ENCODE measurements at regions not wholly inside any gene's neighbourhood (a gene's known extent, or its start where the extent isn't known, plus 50 kb on each side); places are given as distances from the start of the nearest gene placed in this dataset.

GRCh38 chr7:19619122-19619521 lies 89.7 kb downstream of the POLR1F start:
- dilution Hi-C loops (cut with HindIII; ENCODE audit: low sequenced_read_pairs, unreplicated experiment) (no loop called here), in situ Hi-C loops (cut with MboI; ENCODE audit: low sequenced_read_pairs) (no loop called here), intact Hi-C loops (cut with micrococcal nuclease) (no loop called here)
- ATAC-seq (ENCODE audit: low read depth) (no peak), DNase-seq (no peak)
- Histone ChIP-seq H3K4me3 (ENCODE audit: insufficient read depth, low read depth, low read length) (no peak overlapping the region), H3K9ac (ENCODE audit: low read depth, low read length) (no peak overlapping the region), H3K4ac (ENCODE audit: low read depth, low read length) (no peak overlapping the region), H4K20me1 (ENCODE audit: insufficient read depth, low read length) (no peaks in the 10 kb centered on the region), H3K4me2 (ENCODE audit: low read depth, low read length) (no peak overlapping the region), H2AFZ (replicated peaks; ENCODE audit: low read length, poor library complexity) (no peak overlapping the region), H3K14ac (replicated peaks; ENCODE audit: low read depth, low read length) (no peak overlapping the region), H3K27me3 (ENCODE audit: control insufficient read depth, insufficient read depth, low read length) (no peaks in the 10 kb centered on the region), H3K9me1 (ENCODE audit: insufficient read depth, low read length) (no peaks in the 10 kb centered on the region), H4K91ac (ENCODE audit: insufficient read depth, low read depth, low read length) (no peak overlapping the region), H3K9me3 (ENCODE audit: control insufficient read depth, insufficient read depth, low read length) (no peaks in the 10 kb centered on the region), H3K36me3 (ENCODE audit: control insufficient read depth, insufficient read depth, low read length) (no peaks in the 10 kb centered on the region), H2AK9ac (replicated peaks; ENCODE audit: low read depth, low read length, poor library complexity) (no peak overlapping the region), H2BK15ac (ENCODE audit: low read depth, low read length) (no peak overlapping the region), H2BK20ac (ENCODE audit: low read depth, low read length) (no peak overlapping the region), H3K79me1 (ENCODE audit: low read depth in 1 of 2, low read length in 2 of 2) (no peaks in the 10 kb centered on the region), H3K18ac (ENCODE audit: low read depth, low read length) (no peak overlapping the region), H2BK5ac (ENCODE audit: low read depth, low read length, poor library complexity, severe bottlenecking) (no peak overlapping the region), H3K27ac (ENCODE audit: insufficient read depth, low read length) (no peak overlapping the region), H4K5ac (ENCODE audit: low read depth, low read length) (no peak overlapping the region), H3K4me1 (ENCODE audit: control insufficient read depth, insufficient read depth, low read length) (no peaks in the 10 kb centered on the region), H4K8ac (ENCODE audit: low read depth in 2 of 2, low read length in 2 of 2) (no peak overlapping the region), H2BK120ac (ENCODE audit: low read depth, low read length) (no peak overlapping the region), H3K23ac (ENCODE audit: low read depth, low read length) (no peak overlapping the region), H3K56ac (ENCODE audit: extremely low read depth, insufficient read depth, low read length) (no peak overlapping the region), H2AK5ac (ENCODE audit: low read depth, low read length) (no peak overlapping the region)
- WGBS, 2 experiments (ENCODE audit: extremely low coverage in 2 of 2, insufficient read length in 1 of 2), result no CpG with 5 or more reads among the region's 1 CpG
- TF ChIP-seq CEBPB (IDR thresholded peaks at IDR 0.05; ENCODE audit: low read depth, low read length) (no peak), RAD21 (IDR thresholded peaks at IDR 0.05; ENCODE audit: low read length) (no peak), CHD1 (IDR thresholded peaks at IDR 0.05; ENCODE audit: low read depth, low read length) (no peak), USF2 (IDR thresholded peaks at IDR 0.05; ENCODE audit: low read depth, low read length) (no peak), FOS (IDR thresholded peaks at IDR 0.05; ENCODE audit: low read depth, low read length) (no peak), POLR2A (IDR thresholded peaks at IDR 0.05; ENCODE audit: low read depth, low read length) (no peak), RCOR1 (IDR thresholded peaks at IDR 0.05; ENCODE audit: insufficient replicate concordance, low read length) (no peak), NFE2L2 (IDR thresholded peaks at IDR 0.05; ENCODE audit: low read depth, low read length) (no peak), SMC3 (IDR thresholded peaks at IDR 0.05; ENCODE audit: low read depth, low read length) (no peak), MXI1 (IDR thresholded peaks at IDR 0.05; ENCODE audit: borderline replicate concordance, low read depth, low read length) (no peak), BHLHE40 (IDR thresholded peaks at IDR 0.05; ENCODE audit: low read depth, low read length) (no peak)
- BruUV-seq (replicated peaks), result no TSS peak
- CTCF ChIA-PET, result no interaction called here
- POLR2A ChIA-PET (ENCODE audit: unreplicated experiment), result no interaction called here
